ENCODE measurements at regions not wholly inside any gene's neighbourhood (a gene's known extent, or its start where the extent isn't known, plus 50 kb on each side); places are given as distances from the start of the nearest gene placed in this dataset.

DNA sequence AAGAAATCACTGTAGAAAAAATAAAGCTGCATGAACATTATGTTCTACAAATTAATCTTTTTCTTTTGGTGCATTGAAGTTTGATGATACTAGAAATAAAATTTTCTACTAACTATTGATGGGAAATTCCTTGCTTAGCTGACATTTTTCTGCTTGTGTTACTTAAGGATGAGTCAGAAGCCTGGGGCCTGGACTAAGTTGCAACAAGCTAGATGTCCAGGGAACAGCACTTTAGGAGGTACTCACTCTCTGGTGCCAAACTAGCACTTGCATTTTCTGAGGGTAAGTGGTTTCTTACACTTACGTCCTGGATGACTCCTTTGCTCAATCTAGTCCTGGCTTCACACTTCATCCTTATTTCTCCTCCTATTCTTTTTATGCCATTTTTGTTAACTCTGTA, 945.1 kb downstream of the IGSF11 start:
- Histone ChIP-seq H3K9me3 (replicated peaks; ENCODE audit: insufficient read depth, low read length) (no peaks in the 10 kb centered on the region), H4K20me1 (ENCODE audit: insufficient read depth, low read length) (no peaks in the 10 kb centered on the region), H3K9me2 (replicated peaks; ENCODE audit: insufficient read depth, low read length) (no peaks in the 10 kb centered on the region), H2AFZ (ENCODE audit: low read length) (no peak overlapping the region), H3K27me3 (replicated peaks; ENCODE audit: insufficient read depth, low read length) (no peaks in the 10 kb centered on the region), H3K27ac (ENCODE audit: low read length) (no peak overlapping the region), H3K9ac (ENCODE audit: low read length) (no peak overlapping the region), H3K4me2 (ENCODE audit: low read depth, low read length) (no peak overlapping the region), H3K4me1 (ENCODE audit: low read length) (no peaks in the 10 kb centered on the region), H3K79me2 (ENCODE audit: low read length) (no peaks in the 10 kb centered on the region), H3F3A (ENCODE audit: insufficient read depth, low read length) (no peaks in the 10 kb centered on the region), H3K4me3 (ENCODE audit: low read length) (no peak overlapping the region), H3K36me3 (replicated peaks; ENCODE audit: insufficient read depth, low read length) (no peaks in the 10 kb centered on the region)
- no peak for DNase-seq
- TF ChIP-seq, protein P1, sequence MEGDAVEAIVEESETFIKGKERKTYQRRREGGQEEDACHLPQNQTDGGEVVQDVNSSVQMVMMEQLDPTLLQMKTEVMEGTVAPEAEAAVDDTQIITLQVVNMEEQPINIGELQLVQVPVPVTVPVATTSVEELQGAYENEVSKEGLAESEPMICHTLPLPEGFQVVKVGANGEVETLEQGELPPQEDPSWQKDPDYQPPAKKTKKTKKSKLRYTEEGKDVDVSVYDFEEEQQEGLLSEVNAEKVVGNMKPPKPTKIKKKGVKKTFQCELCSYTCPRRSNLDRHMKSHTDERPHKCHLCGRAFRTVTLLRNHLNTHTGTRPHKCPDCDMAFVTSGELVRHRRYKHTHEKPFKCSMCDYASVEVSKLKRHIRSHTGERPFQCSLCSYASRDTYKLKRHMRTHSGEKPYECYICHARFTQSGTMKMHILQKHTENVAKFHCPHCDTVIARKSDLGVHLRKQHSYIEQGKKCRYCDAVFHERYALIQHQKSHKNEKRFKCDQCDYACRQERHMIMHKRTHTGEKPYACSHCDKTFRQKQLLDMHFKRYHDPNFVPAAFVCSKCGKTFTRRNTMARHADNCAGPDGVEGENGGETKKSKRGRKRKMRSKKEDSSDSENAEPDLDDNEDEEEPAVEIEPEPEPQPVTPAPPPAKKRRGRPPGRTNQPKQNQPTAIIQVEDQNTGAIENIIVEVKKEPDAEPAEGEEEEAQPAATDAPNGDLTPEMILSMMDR (IDR thresholded peaks at IDR 0.05; ENCODE audit: low read length): no peak

GRCh38 chr3:118097226-118097625, 937.4 kb downstream of the IGSF11 start:
- peaks cover 8% of the 10 kb centered on the region for H3K27me3 ChIP-seq (replicated peaks; ENCODE audit: insufficient read depth, low read length)
- H3K9me3 ChIP-seq (replicated peaks; ENCODE audit: insufficient read depth, low read length): no peaks in the 10 kb centered on the region
- no peaks in the 10 kb centered on the region for H3F3A ChIP-seq (ENCODE audit: insufficient read depth, low read length)
- no peak overlapping the region for H3K4me2 ChIP-seq (ENCODE audit: low read depth, low read length)
- TF ChIP-seq EZH2phosphoT487 (IDR thresholded peaks at IDR 0.05; ENCODE audit: low read length) (no peak), EZH2 (optimal IDR thresholded peaks at IDR 0.05; ENCODE audit: low read depth, low read length) (no peak)
- TF ChIP-seq, protein P1 (IDR thresholded peaks at IDR 0.05; ENCODE audit: low read length): no peak
- H3K36me3 ChIP-seq (replicated peaks; ENCODE audit: insufficient read depth, low read length): no peaks in the 10 kb centered on the region
- peaks cover 3% of the 10 kb centered on the region for H3K4me1 ChIP-seq (ENCODE audit: low read length)
- DNase-seq: no peak
- H3K27ac ChIP-seq (ENCODE audit: low read length): no peak overlapping the region
- no peak overlapping the region for H3K9ac ChIP-seq (ENCODE audit: low read length)
- H3K79me2 ChIP-seq (ENCODE audit: low read length): no peaks in the 10 kb centered on the region
- no peaks in the 10 kb centered on the region for H4K20me1 ChIP-seq (ENCODE audit: insufficient read depth, low read length)
- H3K9me2 ChIP-seq (replicated peaks; ENCODE audit: insufficient read depth, low read length): no peaks in the 10 kb centered on the region
- no peak overlapping the region for H3K4me3 ChIP-seq (ENCODE audit: low read length)
- H2AFZ ChIP-seq (ENCODE audit: low read length): no peak overlapping the region

DNA sequence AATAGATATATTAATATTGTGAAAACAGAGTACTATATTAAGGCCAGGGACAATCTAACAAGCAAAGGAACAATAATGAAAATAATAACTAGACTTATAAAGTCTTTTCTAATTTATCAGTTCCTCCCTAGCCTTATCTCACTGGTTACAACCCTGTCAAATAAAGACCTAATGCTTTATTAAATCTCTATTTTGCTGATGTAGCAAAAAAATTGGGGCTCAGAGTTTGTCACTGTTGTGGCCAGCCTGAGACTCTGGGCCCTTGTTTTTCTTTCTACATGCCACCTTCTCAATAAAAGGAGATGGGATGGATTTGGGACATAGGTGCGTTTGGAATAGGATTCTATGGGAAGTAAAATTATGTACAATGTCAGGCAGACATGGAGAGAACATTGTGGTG, 937.0 kb downstream of the IGSF11 start:
- Histone ChIP-seq H3K27me3 (replicated peaks; ENCODE audit: insufficient read depth, low read length) (peaks cover 8% of the 10 kb centered on the region), H3K4me3 (ENCODE audit: low read length) (no peak overlapping the region), H3K9ac (ENCODE audit: low read length) (no peak overlapping the region), H3K4me2 (ENCODE audit: low read depth, low read length) (no peak overlapping the region), H3K9me2 (replicated peaks; ENCODE audit: insufficient read depth, low read length) (no peaks in the 10 kb centered on the region), H2AFZ (ENCODE audit: low read length) (no peak overlapping the region), H3K27ac (ENCODE audit: low read length) (no peak overlapping the region), H3K4me1 (ENCODE audit: low read length) (peaks cover 7% of the 10 kb centered on the region), H3K79me2 (ENCODE audit: low read length) (no peaks in the 10 kb centered on the region), H3F3A (ENCODE audit: insufficient read depth, low read length) (no peaks in the 10 kb centered on the region), H3K9me3 (replicated peaks; ENCODE audit: insufficient read depth, low read length) (no peaks in the 10 kb centered on the region), H4K20me1 (ENCODE audit: insufficient read depth, low read length) (no peaks in the 10 kb centered on the region), H3K36me3 (replicated peaks; ENCODE audit: insufficient read depth, low read length) (no peaks in the 10 kb centered on the region)
- DNase-seq: no peak
- TF ChIP-seq EZH2 (optimal IDR thresholded peaks at IDR 0.05; ENCODE audit: low read depth, low read length) (no peak), EZH2phosphoT487 (IDR thresholded peaks at IDR 0.05; ENCODE audit: low read length) (no peak)
- TF ChIP-seq, protein P1 (IDR thresholded peaks at IDR 0.05; ENCODE audit: low read length): no peak

All from MM.1S (cell line).